ENCODE measurements at regions not wholly inside any gene's neighbourhood (a gene's known extent, or its start where the extent isn't known, plus 50 kb on each side); places are given as distances from the start of the nearest gene placed in this dataset.

DNA sequence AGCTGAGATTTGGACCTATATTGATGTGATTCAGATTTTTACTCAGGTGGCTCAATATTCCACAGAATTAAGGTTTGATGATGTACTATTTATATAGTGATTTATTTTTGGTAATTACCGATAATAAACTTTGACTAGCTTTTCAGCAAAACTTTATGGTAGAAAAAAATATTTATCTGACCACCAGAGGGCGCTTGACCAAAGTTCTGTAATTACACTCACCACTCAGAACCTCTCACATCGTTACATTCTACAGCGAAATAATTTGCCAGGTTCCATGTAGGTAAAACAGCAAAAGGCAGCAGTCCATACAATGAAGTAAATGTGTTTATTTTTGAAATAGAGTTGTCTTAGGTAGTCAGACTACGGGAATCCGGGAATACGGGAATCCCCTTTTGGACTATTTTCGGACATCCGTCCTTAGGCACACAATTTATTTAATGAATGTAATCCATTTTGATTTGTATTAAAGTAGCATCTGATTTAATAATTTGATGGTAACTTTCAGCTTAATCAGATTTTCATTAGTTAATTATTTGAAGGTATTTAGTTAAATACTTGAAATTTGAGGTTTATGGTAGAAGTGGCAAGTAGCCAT is 143.0 kb upstream of the DDHD1 start:
- TF ChIP-seq, protein P1, sequence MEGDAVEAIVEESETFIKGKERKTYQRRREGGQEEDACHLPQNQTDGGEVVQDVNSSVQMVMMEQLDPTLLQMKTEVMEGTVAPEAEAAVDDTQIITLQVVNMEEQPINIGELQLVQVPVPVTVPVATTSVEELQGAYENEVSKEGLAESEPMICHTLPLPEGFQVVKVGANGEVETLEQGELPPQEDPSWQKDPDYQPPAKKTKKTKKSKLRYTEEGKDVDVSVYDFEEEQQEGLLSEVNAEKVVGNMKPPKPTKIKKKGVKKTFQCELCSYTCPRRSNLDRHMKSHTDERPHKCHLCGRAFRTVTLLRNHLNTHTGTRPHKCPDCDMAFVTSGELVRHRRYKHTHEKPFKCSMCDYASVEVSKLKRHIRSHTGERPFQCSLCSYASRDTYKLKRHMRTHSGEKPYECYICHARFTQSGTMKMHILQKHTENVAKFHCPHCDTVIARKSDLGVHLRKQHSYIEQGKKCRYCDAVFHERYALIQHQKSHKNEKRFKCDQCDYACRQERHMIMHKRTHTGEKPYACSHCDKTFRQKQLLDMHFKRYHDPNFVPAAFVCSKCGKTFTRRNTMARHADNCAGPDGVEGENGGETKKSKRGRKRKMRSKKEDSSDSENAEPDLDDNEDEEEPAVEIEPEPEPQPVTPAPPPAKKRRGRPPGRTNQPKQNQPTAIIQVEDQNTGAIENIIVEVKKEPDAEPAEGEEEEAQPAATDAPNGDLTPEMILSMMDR (IDR thresholded peaks at IDR 0.05), result peak; percentile 85
- TF ChIP-seq RFX5 (IDR thresholded peaks at IDR 0.05) (no peak), KDM5A (IDR thresholded peaks at IDR 0.05) (no peak), SMC3 (IDR thresholded peaks at IDR 0.05) (peak; percentile 64), FOSB (CRISPR knock-in tag; IDR thresholded peaks at IDR 0.05) (no peak), RCOR1 (IDR thresholded peaks at IDR 0.05; ENCODE audit: low read depth, low read length) (no peak)
- TF ChIP-seq, protein P2, sequence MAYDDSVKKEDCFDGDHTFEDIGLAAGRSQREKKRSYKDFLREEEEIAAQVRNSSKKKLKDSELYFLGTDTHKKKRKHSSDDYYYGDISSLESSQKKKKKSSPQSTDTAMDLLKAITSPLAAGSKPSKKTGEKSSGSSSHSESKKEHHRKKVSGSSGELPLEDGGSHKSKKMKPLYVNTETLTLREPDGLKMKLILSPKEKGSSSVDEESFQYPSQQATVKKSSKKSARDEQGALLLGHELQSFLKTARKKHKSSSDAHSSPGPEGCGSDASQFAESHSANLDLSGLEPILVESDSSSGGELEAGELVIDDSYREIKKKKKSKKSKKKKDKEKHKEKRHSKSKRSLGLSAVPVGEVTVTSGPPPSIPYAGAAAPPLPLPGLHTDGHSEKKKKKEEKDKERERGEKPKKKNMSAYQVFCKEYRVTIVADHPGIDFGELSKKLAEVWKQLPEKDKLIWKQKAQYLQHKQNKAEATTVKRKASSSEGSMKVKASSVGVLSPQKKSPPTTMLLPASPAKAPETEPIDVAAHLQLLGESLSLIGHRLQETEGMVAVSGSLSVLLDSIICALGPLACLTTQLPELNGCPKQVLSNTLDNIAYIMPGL (CRISPR knock-in tag; IDR thresholded peaks at IDR 0.05; ENCODE audit: borderline replicate concordance), result no peak
- TF ChIP-seq, protein P3, sequence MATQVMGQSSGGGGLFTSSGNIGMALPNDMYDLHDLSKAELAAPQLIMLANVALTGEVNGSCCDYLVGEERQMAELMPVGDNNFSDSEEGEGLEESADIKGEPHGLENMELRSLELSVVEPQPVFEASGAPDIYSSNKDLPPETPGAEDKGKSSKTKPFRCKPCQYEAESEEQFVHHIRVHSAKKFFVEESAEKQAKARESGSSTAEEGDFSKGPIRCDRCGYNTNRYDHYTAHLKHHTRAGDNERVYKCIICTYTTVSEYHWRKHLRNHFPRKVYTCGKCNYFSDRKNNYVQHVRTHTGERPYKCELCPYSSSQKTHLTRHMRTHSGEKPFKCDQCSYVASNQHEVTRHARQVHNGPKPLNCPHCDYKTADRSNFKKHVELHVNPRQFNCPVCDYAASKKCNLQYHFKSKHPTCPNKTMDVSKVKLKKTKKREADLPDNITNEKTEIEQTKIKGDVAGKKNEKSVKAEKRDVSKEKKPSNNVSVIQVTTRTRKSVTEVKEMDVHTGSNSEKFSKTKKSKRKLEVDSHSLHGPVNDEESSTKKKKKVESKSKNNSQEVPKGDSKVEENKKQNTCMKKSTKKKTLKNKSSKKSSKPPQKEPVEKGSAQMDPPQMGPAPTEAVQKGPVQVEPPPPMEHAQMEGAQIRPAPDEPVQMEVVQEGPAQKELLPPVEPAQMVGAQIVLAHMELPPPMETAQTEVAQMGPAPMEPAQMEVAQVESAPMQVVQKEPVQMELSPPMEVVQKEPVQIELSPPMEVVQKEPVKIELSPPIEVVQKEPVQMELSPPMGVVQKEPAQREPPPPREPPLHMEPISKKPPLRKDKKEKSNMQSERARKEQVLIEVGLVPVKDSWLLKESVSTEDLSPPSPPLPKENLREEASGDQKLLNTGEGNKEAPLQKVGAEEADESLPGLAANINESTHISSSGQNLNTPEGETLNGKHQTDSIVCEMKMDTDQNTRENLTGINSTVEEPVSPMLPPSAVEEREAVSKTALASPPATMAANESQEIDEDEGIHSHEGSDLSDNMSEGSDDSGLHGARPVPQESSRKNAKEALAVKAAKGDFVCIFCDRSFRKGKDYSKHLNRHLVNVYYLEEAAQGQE (IDR thresholded peaks at IDR 0.05), result no peak

All from A549 (cell line).